NT2/D1 (cell line): ENCODE measurements at regions not wholly inside any gene's neighbourhood (a gene's known extent, or its start where the extent isn't known, plus 50 kb on each side); places are given as distances from the start of the nearest gene placed in this dataset.

Experiments
- SUZ12 ChIP-seq: IDR thresholded peaks from 2 replicates; pipeline ENCODE4 v1.6.1; 2011; ENCODE audit not compliant: insufficient read length, insufficient read depth; ENCODE audit errors: extremely low read depth
- ZNF274 ChIP-seq: IDR thresholded peaks from 2 replicates; pipeline ENCODE4 v1.6.1; 2011; ENCODE audit warnings: mild to moderate bottlenecking, low read depth, low read length

DNA sequence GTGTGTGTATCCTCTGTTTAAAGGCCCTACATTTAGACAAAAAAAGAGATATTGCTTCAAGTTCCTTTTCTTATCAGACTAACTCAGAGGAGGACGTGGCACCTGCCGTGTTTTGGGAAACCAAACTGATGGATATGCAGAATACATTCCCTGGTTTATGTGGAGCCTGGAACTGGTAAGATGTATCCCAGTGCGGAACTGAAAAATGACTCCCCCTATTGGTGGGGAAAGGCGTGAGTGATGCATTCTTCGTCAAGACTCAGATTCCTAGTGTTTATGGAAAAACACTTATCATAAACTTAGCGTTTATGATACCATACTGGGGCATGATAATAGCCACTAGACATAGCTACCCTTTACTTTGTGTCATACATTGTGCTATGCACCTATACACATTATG, 154.2 kb downstream of the ZNF326 start:
- TF ChIP-seq SUZ12 (no peak), ZNF274 (no peak)
